ENCODE measurements at regions not wholly inside any gene's neighbourhood (a gene's known extent, or its start where the extent isn't known, plus 50 kb on each side); places are given as distances from the start of the nearest gene placed in this dataset.

- Histone ChIP-seq H3K4me2 (no peak overlapping the region), H4K20me1 (replicated peaks; ENCODE audit: insufficient read depth) (no peaks in the 10 kb centered on the region), H3K27me3 (ENCODE audit: insufficient read depth) (no peaks in the 10 kb centered on the region), H3K9me2 (ENCODE audit: insufficient read depth) (peaks cover 13% of the 10 kb centered on the region), H3K79me2 (replicated peaks; ENCODE audit: insufficient read depth) (no peaks in the 10 kb centered on the region), H3F3A (replicated peaks; ENCODE audit: low read depth) (no peaks in the 10 kb centered on the region), H2AFZ (no peak overlapping the region), H3K27ac (ENCODE audit: low read depth) (no peak overlapping the region), H3K36me3 (ENCODE audit: insufficient read depth) (no peaks in the 10 kb centered on the region), H3K4me1 (ENCODE audit: insufficient read depth) (no peaks in the 10 kb centered on the region), H3K4me3 (no peak overlapping the region)
- no peak for TF ChIP-seq ZNF114 (CRISPR knock-in tag; IDR thresholded peaks at IDR 0.05)
- TF ChIP-seq POLR2AphosphoS5 (IDR thresholded peaks at IDR 0.05; ENCODE audit: low read depth) = no peak
- no peak for TF ChIP-seq STAT1 (IDR thresholded peaks at IDR 0.05; ENCODE audit: unreplicated experiment)
- Mint-ChIP-seq H3K4me1 (peaks cover 8% of the 10 kb centered on the region), H3K36me3 (ENCODE audit: low read depth) (no peaks in the 10 kb centered on the region), H3K4me3 (no peak overlapping the region), H3K27ac (no peak overlapping the region), H3K27me3 (ENCODE audit: insufficient read depth, low read depth, poor library complexity) (no peaks in the 10 kb centered on the region), H3K9me3 (no peaks in the 10 kb centered on the region; the same call in 2 of the 3 replicates)
- ATAC-seq = no peak
- no peak for DNase-seq (ENCODE audit: low spot score)
These were observed 140.5 kb downstream of the RHOU start for GRCh38 chr1:228875741-228876140.

- Histone ChIP-seq H4K20me1 (replicated peaks; ENCODE audit: insufficient read depth) (no peaks in the 10 kb centered on the region), H3K9me2 (ENCODE audit: insufficient read depth) (peaks cover 13% of the 10 kb centered on the region), H3K4me2 (no peak overlapping the region), H3K27ac (ENCODE audit: low read depth) (no peak overlapping the region), H3K27me3 (ENCODE audit: insufficient read depth) (no peaks in the 10 kb centered on the region), H3K79me2 (replicated peaks; ENCODE audit: insufficient read depth) (no peaks in the 10 kb centered on the region), H3K4me1 (ENCODE audit: insufficient read depth) (no peaks in the 10 kb centered on the region), H2AFZ (no peak overlapping the region), H3F3A (replicated peaks; ENCODE audit: low read depth) (no peaks in the 10 kb centered on the region), H3K36me3 (ENCODE audit: insufficient read depth) (no peaks in the 10 kb centered on the region), H3K4me3 (no peak overlapping the region)
- Mint-ChIP-seq H3K27me3 (ENCODE audit: insufficient read depth, low read depth, poor library complexity) (no peaks in the 10 kb centered on the region), H3K9me3 (no peaks in the 10 kb centered on the region; the same call in 2 of the 3 replicates), H3K36me3 (ENCODE audit: low read depth) (no peaks in the 10 kb centered on the region), H3K4me3 (no peak overlapping the region), H3K27ac (no peak overlapping the region), H3K4me1 (peaks cover 8% of the 10 kb centered on the region)
- no peak for DNase-seq (ENCODE audit: low spot score)
- ATAC-seq = no peak
- no peak for TF ChIP-seq POLR2AphosphoS5 (IDR thresholded peaks at IDR 0.05; ENCODE audit: low read depth)
- TF ChIP-seq ETS1 (IDR thresholded peaks at IDR 0.05) = no peak
- TF ChIP-seq JUNB (IDR thresholded peaks at IDR 0.05; ENCODE audit: unreplicated experiment) = no peak
- no peak for TF ChIP-seq EZH2phosphoT487 (IDR thresholded peaks at IDR 0.05; ENCODE audit: unreplicated experiment)
These were observed 140.9 kb downstream of the RHOU start for GRCh38 chr1:228876187-228876586.

GRCh38 chr1:228879164-228879563 is 143.9 kb downstream of the RHOU start:
- peaks cover 13% of the 10 kb centered on the region for H3K9me3 Mint-ChIP-seq
- no peak overlapping the region for H3K4me3 ChIP-seq
- H3K27me3 ChIP-seq (ENCODE audit: insufficient read depth) = no peaks in the 10 kb centered on the region
- H3K4me1 Mint-ChIP-seq = peaks cover 19% of the 10 kb centered on the region
- DNase-seq (ENCODE audit: low spot score) (no peak), ATAC-seq (no peak)
- H3K27ac ChIP-seq (ENCODE audit: low read depth) = no peak overlapping the region
- H3K36me3 ChIP-seq (ENCODE audit: insufficient read depth) = no peaks in the 10 kb centered on the region
- no peaks in the 10 kb centered on the region for H3K79me2 ChIP-seq (replicated peaks; ENCODE audit: insufficient read depth)
- H3K27me3 Mint-ChIP-seq (ENCODE audit: insufficient read depth, low read depth, poor library complexity) = peaks cover 2% of the 10 kb centered on the region
- no peaks in the 10 kb centered on the region for H3F3A ChIP-seq (replicated peaks; ENCODE audit: low read depth)
- H4K20me1 ChIP-seq (replicated peaks; ENCODE audit: insufficient read depth) = no peaks in the 10 kb centered on the region
- H3K4me3 Mint-ChIP-seq = no peak overlapping the region
- H3K27ac Mint-ChIP-seq = no peak overlapping the region
- H3K4me2 ChIP-seq = no peak overlapping the region
- peaks cover 13% of the 10 kb centered on the region; the same call in 2 of the 3 replicates for H3K36me3 Mint-ChIP-seq (ENCODE audit: low read depth)
- H3K9me2 ChIP-seq (ENCODE audit: insufficient read depth) = peaks cover 13% of the 10 kb centered on the region
- no peak for TF ChIP-seq NANOG (IDR thresholded peaks at IDR 0.05; ENCODE audit: borderline replicate concordance)
- no peak for TF ChIP-seq REST (IDR thresholded peaks at IDR 0.05; ENCODE audit: unreplicated experiment)
- no peak for TF ChIP-seq ZNF331 (CRISPR knock-in tag; IDR thresholded peaks at IDR 0.05; ENCODE audit: low read depth)
- TF ChIP-seq EZH2 (IDR thresholded peaks at IDR 0.05; ENCODE audit: low read depth, unreplicated experiment) = no peak
- TF ChIP-seq CTCF (conservative IDR thresholded peaks at IDR 0.05; ENCODE audit: low read depth in 2 of 2) = no peak
- TF ChIP-seq CREB1 (CRISPR knock-in tag; IDR thresholded peaks at IDR 0.05; ENCODE audit: low read depth) = no peak
- no peaks in the 10 kb centered on the region for H3K4me1 ChIP-seq (ENCODE audit: insufficient read depth)
- H2AFZ ChIP-seq = no peak overlapping the region

Measured in GM23338 (cell line).